ENCODE measurements at regions not wholly inside any gene's neighbourhood (a gene's known extent, or its start where the extent isn't known, plus 50 kb on each side); places are given as distances from the start of the nearest gene placed in this dataset.
"Not testable (repeated sequence)": the region's sequence is repeated elsewhere in the genome, so short reads cannot be mapped to it uniquely, and the experiment has no call there.

- no peak for DNase-seq (ENCODE audit: low read depth, low spot score)
These were observed 163.9 kb downstream of the BMP7 start for GRCh38 chr20:57102566-57102965.

- DNase-seq (ENCODE audit: low read depth, low spot score): no peak
These were observed 163.2 kb downstream of the BMP7 start for GRCh38 chr20:57103146-57103800.

DNA sequence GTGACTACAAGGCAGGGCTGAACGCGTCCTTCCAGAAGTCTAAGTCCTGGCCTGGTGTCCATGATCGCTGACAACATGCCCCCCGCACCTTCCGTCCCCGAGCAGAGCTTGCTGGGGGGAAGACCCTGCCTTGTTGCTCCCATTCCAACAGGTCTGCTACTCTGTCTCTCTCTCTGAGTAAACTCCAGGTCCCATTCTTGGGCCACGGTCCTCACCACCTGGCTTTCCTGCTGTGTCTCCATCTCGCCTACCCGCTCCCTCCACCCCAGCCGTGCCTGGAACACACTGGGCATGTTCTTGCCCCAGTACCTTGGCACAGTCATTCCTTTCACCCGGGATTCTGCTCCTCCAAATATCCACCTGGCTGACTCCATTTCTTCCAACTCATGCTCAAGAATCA lies 162.3 kb downstream of the BMP7 start:
- no peak for DNase-seq (ENCODE audit: low read depth, low spot score)

DNA sequence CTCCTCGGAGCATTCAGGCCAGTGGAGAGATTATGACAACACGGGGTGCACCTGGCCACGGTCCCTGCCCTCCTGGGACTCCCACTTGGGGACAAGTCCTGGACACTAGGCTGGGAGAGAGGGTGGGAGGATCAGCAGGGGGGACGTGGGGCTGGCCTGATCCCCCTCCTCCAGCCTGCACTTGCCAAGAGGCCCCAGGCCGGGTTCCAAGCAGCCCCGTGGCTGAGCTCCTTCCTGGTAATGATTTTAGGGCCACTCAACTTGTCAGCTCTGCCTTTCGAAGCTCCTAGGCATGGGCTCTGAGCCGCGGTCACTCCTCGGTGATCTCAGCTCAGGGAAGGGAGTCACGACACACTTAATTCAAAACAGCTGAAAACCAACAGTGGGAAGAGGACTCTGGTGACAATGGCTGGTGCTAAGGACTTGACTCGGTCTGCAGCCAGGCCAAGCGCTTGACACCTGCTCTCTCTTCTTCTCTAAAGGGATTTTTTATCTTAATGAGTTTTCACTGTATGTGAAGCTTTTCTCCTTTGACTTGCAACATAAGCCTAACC lies 161.7 kb downstream of the BMP7 start:
- no peak for DNase-seq (ENCODE audit: low read depth, low spot score)

DNA sequence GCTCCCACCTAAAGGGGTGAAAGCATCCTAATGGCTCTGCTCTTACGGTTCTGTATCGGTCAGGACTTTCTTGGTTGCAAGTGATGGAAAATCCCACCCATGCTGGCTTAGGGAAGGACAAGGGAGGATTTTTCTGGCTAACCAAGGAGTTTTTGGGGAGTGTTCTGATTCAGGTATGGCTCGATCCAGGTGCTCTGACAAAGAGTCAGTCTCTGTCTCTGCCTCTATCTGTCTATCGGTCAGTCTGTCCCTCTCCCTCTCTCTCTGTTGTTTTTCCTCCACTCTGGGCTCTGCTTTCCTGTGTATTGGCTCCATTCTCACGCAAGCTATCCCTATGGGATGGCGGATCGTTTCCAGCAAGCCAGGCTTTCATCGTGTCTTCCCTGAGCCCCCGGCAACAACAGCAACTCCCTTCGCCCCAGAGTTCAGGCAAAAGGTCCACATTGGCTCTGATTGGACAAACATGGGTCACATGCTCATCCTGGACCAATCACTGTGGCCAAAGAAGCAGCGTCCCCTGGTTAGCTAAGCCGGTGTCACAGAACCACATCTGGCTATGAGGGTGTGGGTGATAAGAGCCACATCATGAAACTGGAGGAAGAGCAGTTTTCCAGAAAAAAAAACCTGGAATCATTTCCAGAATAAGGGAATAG lies 160.3 kb downstream of the BMP7 start:
- no peak for DNase-seq (ENCODE audit: low read depth, low spot score)

DNA sequence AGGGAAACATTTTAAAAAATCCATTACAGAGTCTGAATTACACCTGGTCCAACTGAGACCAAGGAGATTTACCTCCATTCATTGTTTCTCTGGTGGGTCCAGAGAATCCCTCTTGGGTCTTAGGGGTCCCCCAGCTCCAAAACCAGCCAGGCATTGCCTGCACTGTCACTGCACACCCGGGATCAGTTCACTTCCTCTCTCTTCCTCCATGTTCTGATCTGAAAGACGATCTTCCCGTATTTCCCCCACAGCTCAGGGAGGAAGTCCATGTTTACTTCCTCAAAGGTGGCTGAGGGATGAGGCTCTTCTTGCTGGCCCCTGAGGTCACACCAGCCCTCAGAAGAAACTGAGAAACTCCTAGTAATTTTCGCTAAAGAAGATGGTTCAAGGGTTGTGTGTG lies 159.7 kb downstream of the BMP7 start:
- no peak for DNase-seq (ENCODE audit: low read depth, low spot score)

GRCh38 chr20:57107208-57107607 lies 159.2 kb downstream of the BMP7 start:
- DNase-seq (ENCODE audit: low read depth, low spot score): no peak

- no peak for DNase-seq (ENCODE audit: low read depth, low spot score)
These were observed 158.2 kb downstream of the BMP7 start for GRCh38 chr20:57108218-57108617.

DNA sequence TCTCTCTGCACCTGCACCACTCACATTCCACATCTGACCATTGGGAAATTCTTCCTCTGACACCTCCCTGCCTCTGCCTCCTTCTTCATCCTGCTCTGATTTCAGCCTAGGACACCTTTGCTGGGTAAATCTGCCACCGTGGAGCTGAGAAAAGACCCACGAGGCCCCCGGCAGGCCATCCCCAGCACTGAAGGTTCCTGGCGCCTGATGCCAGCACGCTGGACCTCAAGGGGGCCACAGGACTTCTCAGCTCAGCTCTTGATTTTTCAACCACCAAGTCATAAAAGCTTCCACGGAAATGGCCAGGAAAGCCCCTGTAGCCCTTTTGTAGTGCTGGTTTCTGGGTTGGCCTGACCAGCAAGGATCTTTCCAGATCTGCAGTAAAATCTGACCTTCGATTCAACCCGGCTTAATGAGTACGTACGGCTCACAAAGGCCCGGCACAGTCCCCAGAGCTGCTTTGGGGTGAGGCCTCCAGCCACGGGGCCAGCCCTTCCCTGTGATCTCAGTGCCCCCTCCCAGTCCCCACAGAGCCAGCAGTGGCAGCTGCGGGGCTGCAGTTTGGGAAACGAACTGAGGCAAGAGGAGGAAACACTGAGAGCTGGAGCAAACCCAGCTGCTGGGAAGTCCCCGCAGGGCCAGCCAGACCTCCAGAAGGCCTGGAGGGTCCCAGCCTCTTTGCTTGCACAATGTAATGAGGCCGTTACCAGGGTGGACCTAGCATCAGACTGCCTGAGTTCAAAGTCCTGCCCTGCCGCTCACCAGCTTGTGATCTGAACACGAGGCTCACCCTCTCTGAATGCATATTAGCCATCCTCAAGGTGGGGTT lies 157.5 kb downstream of the BMP7 start:
- no peak for DNase-seq (ENCODE audit: low read depth, low spot score)

DNA sequence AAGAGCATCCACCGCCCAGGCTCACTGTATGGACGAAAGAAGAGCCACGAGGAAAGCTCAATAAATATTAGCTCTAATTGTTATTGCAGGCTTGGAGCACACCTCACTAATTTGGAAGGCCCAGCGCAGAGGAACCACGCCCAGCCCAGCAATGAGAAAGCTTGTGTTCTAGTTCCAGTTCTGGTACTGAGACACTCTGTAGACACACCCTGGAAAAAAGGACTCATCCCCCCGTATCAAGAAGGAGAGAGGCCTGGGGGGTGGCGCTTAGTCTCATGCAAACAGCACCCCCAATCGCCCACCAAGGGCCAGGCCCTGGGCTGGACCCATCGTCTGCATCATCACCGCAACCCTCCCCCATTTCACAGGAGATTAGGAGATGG lies 156.9 kb downstream of the BMP7 start:
- DNase-seq (ENCODE audit: low read depth, low spot score): no peak

DNA sequence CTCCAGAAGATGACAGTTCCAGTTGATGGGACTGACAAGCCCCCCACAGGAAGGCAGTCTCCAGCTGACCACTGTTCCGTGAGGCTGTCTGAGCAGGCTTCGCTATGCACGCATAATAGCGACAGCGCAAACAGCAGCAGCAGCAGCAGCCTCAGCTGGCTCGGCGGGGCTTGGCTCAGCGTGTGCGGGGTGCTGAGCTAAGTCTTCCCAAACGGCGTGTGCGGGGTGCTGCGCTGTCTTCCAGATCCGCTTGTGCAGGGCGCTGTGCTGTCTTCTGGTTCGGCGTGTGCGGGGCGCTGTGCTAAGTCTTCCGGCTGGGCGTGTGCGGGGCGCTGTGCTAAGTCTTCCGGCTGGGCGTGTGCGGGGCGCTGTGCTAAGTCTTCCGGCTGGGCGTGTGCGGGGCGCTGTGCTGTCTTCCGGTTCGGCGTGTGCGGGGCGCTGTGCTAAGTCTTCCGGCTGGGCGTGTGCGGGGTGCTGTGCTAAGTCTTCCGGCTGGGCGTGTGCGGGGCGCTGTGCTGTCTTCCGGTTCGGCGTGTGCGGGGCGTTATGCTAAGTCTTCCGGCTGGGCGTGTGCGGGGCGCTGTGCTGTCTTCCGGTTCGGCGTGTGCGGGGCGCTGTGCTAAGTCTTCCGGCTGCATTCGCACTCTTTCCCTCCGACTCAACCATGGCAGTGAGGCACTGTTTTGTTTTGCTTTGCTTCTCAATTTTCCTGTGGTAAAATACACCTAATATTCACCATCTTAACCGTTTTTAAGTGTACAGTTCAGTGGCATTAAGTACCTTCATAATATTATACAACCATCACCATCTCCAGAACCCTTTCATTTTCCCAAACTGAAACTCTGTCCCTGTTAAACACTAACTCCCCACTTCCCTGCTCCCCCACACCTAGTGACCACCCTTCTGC lies 156.1 kb downstream of the BMP7 start:
- not testable (repeated sequence) for DNase-seq (ENCODE audit: low read depth, low spot score)

DNA sequence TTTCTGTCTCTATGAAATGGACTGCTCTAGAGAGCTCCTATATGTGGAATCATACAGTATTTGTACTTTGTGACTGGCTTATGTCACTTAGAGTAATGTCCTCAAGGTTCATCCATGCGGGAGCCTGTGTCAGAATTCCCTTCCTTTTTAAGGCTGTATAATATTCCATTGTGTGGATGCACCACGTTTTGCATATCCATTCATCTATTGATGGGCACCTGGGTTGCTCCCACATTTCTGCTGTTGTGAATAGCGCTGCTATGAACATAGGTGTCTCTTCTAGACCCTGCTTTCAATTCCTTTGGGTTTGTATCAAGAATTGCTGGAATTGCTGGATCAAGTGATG lies 155.4 kb downstream of the BMP7 start:
- no peak for DNase-seq (ENCODE audit: low read depth, low spot score)

DNA sequence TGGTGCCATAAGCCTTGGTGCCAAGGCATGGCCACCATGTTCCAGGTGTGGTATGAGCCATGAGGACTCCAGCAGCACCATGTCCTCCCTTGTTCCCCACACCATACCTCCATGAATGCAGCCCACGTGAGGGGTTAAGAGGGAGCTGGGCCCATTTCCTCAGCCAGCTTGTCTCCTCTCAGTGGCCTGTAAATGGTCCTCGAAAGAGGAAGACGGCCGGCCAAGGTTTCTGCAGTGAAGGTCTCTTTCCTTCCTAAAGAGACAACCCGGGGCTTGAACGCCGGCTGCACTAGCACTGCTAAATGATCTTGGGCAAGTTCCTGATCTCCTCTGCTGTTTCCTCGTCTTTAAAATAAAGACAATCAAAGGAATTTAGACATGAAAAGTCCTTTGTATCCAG lies 154.0 kb downstream of the BMP7 start:
- DNase-seq (ENCODE audit: low read depth, low spot score): no peak

- DNase-seq (ENCODE audit: low read depth, low spot score): no peak
These were observed 152.0 kb downstream of the BMP7 start for GRCh38 chr20:57114290-57115005.

- no peak for DNase-seq (ENCODE audit: low read depth, low spot score)
These were observed 149.1 kb downstream of the BMP7 start for GRCh38 chr20:57117296-57117695.

GRCh38 chr20:57118107-57118769 lies 148.2 kb downstream of the BMP7 start:
- no peak for DNase-seq (ENCODE audit: low read depth, low spot score)

Measured in brain pericyte (primary cell).